C1 segment of cervical spinal cord (tissue), 14 donors: ENCODE measurements at regions not wholly inside any gene's neighbourhood (a gene's known extent, or its start where the extent isn't known, plus 50 kb on each side); places are given as distances from the start of the nearest gene placed in this dataset.
"Not testable (repeated sequence)": the region's sequence is repeated elsewhere in the genome, so short reads cannot be mapped to it uniquely, and the experiment has no call there.

Experiments used
- DNase-seq, 14 donors: peaks; one replicate each; lab custom pipeline; 2025; lab: John Stamatoyannopoulos, UW

- no peak for DNase-seq
Observed at GRCh38 chr15:93948726-93949125, 282.6 kb upstream of the MCTP2 start.

GRCh38 chr15:93943586-93943985, 287.8 kb upstream of the MCTP2 start:
- DNase-seq: no peak

GRCh38 chr15:93942269-93942694, 289.1 kb upstream of the MCTP2 start:
- no peak for DNase-seq

- DNase-seq: no peak
Observed at GRCh38 chr15:93941697-93942096, 289.7 kb upstream of the MCTP2 start.

GRCh38 chr15:93940226-93940625, 291.1 kb upstream of the MCTP2 start:
- no peak for DNase-seq

GRCh38 chr15:93932164-93932776, 299.1 kb upstream of the MCTP2 start:
- DNase-seq: no peak

- peak in 2 of 14 donors; percentile 14 to 65 for DNase-seq
Observed at GRCh38 chr15:93929375-93930094, 301.8 kb upstream of the MCTP2 start.

GRCh38 chr15:93920204-93920603, 311.2 kb upstream of the MCTP2 start:
- no peak for DNase-seq

GRCh38 chr15:93918801-93919200, 312.6 kb upstream of the MCTP2 start:
- DNase-seq: not testable (repeated sequence)

- no peak for DNase-seq
Observed at GRCh38 chr15:93917181-93917580, 314.2 kb upstream of the MCTP2 start.

- DNase-seq: no peak
Observed at GRCh38 chr15:93913871-93914270, 317.5 kb upstream of the MCTP2 start.

GRCh38 chr15:93913310-93913709, 318.1 kb upstream of the MCTP2 start:
- DNase-seq: no peak

- DNase-seq: no peak
Observed at GRCh38 chr15:93900476-93901400, 330.6 kb upstream of the MCTP2 start.

- DNase-seq: no peak
Observed at GRCh38 chr15:93899817-93900216, 331.5 kb upstream of the MCTP2 start.

- DNase-seq: no peak
Observed at GRCh38 chr15:93897377-93897776, 334.0 kb upstream of the MCTP2 start.

GRCh38 chr15:93895976-93896770, 335.2 kb upstream of the MCTP2 start:
- DNase-seq: no peak

GRCh38 chr15:93894438-93895036, 336.8 kb upstream of the MCTP2 start:
- no peak for DNase-seq

- no peak for DNase-seq
Observed at GRCh38 chr15:93887151-93887550, 344.2 kb upstream of the MCTP2 start.

- no peak for DNase-seq
Observed at GRCh38 chr15:93882779-93883178, 348.6 kb upstream of the MCTP2 start.

- DNase-seq: no peak
Observed at GRCh38 chr15:93882141-93882540, 349.2 kb upstream of the MCTP2 start.

- DNase-seq: no peak
Observed at GRCh38 chr15:93881310-93881709, 350.1 kb upstream of the MCTP2 start.
